Nephron (organoid): ENCODE measurements at regions not wholly inside any gene's neighbourhood (a gene's known extent, or its start where the extent isn't known, plus 50 kb on each side); places are given as distances from the start of the nearest gene placed in this dataset.
A peak's percentile ranks its signal among the peaks of the same experiment; 100 is the strongest.

Source experiments
- H3K27ac Mint-ChIP-seq, 3 experiments: 2 replicates each; pipeline ENCODE4 v1.8.0; 2020; ENCODE audit warnings: mixed read lengths in 3 of 3, mild to moderate bottlenecking in 2 of 3, moderate library complexity in 1 of 3
- H3K27me3 Mint-ChIP-seq: 2 replicates; pipeline ENCODE4 v1.8.0; 2021; ENCODE audit warnings: low read depth, mild to moderate bottlenecking, moderate library complexity, mixed read lengths
- H3K36me3 Mint-ChIP-seq: 2 replicates; pipeline ENCODE4 v1.8.0; 2020; ENCODE audit warnings: low read depth, mixed read lengths
- H3K4me1 Mint-ChIP-seq: 2 replicates; pipeline ENCODE4 v1.8.0; 2020; ENCODE audit warnings: mixed read lengths
- H3K4me3 Mint-ChIP-seq, 3 experiments: 2 replicates each; pipeline ENCODE4 v1.8.0; 2020; ENCODE audit warnings: mild to moderate bottlenecking in 3 of 3, mixed read lengths in 3 of 3, moderate library complexity in 2 of 3
- H3K9me3 Mint-ChIP-seq: 2 replicates; pipeline ENCODE4 v1.8.0; 2020; ENCODE audit warnings: mixed read lengths
- TF ChIP-seq, protein P1 (sequence below), 3 experiments: fragments of 200-600 bp; sonication (generic); IDR thresholded peaks; one replicate each; pipeline ENCODE4 v1.5.0; 2021; ENCODE audit warnings: antibody characterized with exemption in 3 of 3; ENCODE audit not compliant: unreplicated experiment in 3 of 3

DNA sequence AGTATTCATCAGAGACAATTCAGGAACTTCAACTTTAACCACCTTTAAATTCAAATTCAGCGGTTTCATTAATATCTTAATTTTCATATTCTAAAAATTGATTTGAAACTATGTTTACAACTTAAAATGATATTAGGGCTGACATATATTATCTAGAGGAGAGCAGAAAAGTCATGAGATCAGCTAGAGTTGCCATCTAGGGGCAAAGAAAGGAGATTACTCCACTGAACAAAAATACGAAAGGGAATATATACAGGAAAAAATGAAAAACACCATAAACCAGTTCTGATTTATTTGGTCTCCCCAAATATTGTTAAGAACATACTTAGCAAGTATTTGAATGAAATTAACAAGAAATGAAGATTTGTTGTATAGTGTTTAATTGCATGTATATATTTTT, 946.3 kb downstream of the DTWD2 start:
- TF ChIP-seq, protein P1, sequence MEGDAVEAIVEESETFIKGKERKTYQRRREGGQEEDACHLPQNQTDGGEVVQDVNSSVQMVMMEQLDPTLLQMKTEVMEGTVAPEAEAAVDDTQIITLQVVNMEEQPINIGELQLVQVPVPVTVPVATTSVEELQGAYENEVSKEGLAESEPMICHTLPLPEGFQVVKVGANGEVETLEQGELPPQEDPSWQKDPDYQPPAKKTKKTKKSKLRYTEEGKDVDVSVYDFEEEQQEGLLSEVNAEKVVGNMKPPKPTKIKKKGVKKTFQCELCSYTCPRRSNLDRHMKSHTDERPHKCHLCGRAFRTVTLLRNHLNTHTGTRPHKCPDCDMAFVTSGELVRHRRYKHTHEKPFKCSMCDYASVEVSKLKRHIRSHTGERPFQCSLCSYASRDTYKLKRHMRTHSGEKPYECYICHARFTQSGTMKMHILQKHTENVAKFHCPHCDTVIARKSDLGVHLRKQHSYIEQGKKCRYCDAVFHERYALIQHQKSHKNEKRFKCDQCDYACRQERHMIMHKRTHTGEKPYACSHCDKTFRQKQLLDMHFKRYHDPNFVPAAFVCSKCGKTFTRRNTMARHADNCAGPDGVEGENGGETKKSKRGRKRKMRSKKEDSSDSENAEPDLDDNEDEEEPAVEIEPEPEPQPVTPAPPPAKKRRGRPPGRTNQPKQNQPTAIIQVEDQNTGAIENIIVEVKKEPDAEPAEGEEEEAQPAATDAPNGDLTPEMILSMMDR (IDR thresholded peaks at IDR 0.05; ENCODE audit: unreplicated experiment in 3 of 3): peak; percentile 27 to 42 (median 30)
- Mint-ChIP-seq H3K9me3 (peaks cover 8% of the 10 kb centered on the region), H3K27ac (no peak overlapping the region), H3K36me3 (no peaks in the 10 kb centered on the region), H3K27me3 (peaks cover 3% of the 10 kb centered on the region), H3K4me1 (no peaks in the 10 kb centered on the region), H3K4me3 (no peak overlapping the region)

DNA sequence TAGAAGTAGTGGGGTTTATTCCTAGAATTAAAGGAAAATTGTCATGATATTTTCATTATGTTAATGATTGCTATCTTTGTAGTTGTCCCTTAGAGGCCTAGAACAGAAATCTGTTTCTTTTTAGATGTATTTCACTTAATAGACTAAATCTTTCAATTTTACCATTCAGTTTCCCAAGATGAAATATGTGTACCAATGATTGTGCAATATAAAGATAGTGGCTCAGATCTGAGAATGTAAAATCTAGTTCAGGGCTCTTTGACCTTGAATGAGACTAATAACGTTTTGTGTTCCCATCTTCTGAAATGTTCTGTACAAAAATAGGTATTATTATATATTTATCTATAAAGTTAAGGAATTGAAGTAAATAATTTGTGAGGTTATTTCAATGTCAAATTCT, 947.9 kb downstream of the DTWD2 start:
- peaks cover 5% of the 10 kb centered on the region for H3K9me3 Mint-ChIP-seq
- peaks cover 3% of the 10 kb centered on the region for H3K27me3 Mint-ChIP-seq
- no peaks in the 10 kb centered on the region for H3K4me1 Mint-ChIP-seq
- no peaks in the 10 kb centered on the region for H3K36me3 Mint-ChIP-seq
- H3K4me3 Mint-ChIP-seq: no peak overlapping the region
- H3K27ac Mint-ChIP-seq: no peak overlapping the region
- TF ChIP-seq, protein P1 (IDR thresholded peaks at IDR 0.05; ENCODE audit: unreplicated experiment in 3 of 3): no peak

DNA sequence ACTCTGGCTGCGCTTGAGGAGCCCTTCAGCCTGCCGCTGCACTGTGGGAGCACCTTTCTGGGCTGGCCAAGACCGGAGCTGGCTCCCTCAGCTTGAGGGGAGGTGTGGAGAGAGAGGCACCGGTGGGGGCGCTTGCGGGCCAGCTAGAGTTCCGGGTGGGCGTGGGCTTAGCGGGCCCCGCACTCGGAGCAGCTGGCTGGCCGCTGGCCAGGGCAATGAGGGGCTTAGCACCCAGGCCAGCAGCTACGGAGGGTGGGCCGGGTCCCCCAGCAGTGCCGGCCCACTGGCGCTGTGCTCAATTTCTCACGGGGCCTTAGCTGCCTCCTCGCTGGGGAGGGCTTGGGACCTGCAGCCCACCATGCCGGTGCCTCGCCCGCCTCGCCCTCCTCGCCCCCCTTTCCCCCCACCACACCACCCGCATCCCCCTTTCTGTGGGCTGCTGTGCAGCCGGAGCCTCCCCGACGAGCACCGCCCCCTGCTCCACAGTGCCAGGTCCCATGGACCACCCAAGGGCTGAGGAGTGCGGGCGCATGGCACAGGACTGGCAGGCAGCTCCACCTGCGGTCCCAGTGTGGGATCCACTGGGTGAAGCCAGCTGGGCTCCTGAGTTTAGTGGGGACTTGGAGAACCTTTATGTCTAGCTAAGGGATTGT, 954.5 kb downstream of the DTWD2 start:
- H3K27me3 Mint-ChIP-seq: no peaks in the 10 kb centered on the region
- no peak overlapping the region for H3K4me3 Mint-ChIP-seq
- H3K9me3 Mint-ChIP-seq: peaks cover 15% of the 10 kb centered on the region
- no peaks in the 10 kb centered on the region for H3K36me3 Mint-ChIP-seq
- H3K27ac Mint-ChIP-seq: no peak overlapping the region
- TF ChIP-seq, protein P1 (IDR thresholded peaks at IDR 0.05; ENCODE audit: unreplicated experiment in 3 of 3): no peak
- no peaks in the 10 kb centered on the region for H3K4me1 Mint-ChIP-seq

DNA sequence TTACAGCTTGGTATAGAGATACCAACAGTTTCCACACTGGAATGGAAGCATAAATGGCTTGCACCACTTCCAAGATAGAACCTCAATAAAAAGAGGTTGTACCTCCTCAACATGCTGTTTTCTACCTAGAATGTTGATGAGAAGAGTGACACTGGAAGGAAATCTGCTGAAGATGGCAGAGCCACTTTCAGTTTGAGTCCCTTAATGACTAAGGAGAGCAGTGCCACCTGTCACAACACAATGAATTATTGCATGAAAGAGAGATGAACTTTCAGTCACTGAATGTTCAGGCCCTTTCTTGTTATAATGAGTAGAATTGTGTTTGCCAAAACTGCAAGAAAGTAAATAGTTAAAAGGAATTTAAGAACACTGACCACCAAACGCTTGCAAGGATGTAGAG, 958.5 kb downstream of the DTWD2 start:
- H3K27me3 Mint-ChIP-seq: no peaks in the 10 kb centered on the region
- H3K27ac Mint-ChIP-seq: no peak overlapping the region
- H3K9me3 Mint-ChIP-seq: peaks cover 12% of the 10 kb centered on the region
- no peaks in the 10 kb centered on the region for H3K36me3 Mint-ChIP-seq
- H3K4me1 Mint-ChIP-seq: peaks cover 2% of the 10 kb centered on the region
- H3K4me3 Mint-ChIP-seq: no peak overlapping the region
- TF ChIP-seq, protein P1 (IDR thresholded peaks at IDR 0.05; ENCODE audit: unreplicated experiment in 3 of 3): no peak

DNA sequence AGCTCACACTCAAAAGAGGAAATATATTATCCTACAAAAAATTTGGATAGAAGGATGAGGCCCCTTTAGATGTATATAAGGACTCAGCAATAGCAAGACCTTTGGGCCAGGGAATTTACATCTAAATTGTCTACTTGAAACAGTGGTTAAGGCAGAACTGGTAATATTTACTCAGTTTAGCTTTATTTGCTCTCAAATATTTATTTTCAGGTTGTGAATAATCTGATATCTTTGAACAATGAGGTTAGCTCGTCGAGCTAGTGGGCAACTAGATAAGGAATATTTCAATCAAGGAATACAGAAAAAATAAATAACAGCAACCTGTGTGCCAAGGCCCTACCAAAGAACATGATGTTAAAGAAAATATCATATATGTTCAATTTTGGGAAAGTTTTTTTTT, 966.3 kb downstream of the DTWD2 start:
- H3K4me3 Mint-ChIP-seq: no peak overlapping the region

GRCh38 chr5:118017536-118017935, 970.8 kb downstream of the DTWD2 start:
- TF ChIP-seq, protein P1 (IDR thresholded peaks at IDR 0.05; ENCODE audit: unreplicated experiment in 3 of 3): no peak
- H3K4me3 Mint-ChIP-seq: no peak overlapping the region
- H3K9me3 Mint-ChIP-seq: no peaks in the 10 kb centered on the region
- H3K27ac Mint-ChIP-seq: no peak overlapping the region
- peaks cover 5% of the 10 kb centered on the region for H3K4me1 Mint-ChIP-seq
- H3K36me3 Mint-ChIP-seq: no peaks in the 10 kb centered on the region
- H3K27me3 Mint-ChIP-seq: no peaks in the 10 kb centered on the region

More for the DNA sequence above, 966.3 kb downstream of the DTWD2 start:
- TF ChIP-seq, protein P1 (IDR thresholded peaks at IDR 0.05; ENCODE audit: unreplicated experiment in 3 of 3): no peak
- Mint-ChIP-seq H3K36me3 (no peaks in the 10 kb centered on the region), H3K27ac (no peak overlapping the region), H3K9me3 (no peaks in the 10 kb centered on the region), H3K27me3 (no peaks in the 10 kb centered on the region), H3K4me1 (peaks cover 5% of the 10 kb centered on the region)
